Mesenchymal stem cell (in vitro differentiated cells and primary cell): ENCODE measurements at regions not wholly inside any gene's neighbourhood (a gene's known extent, or its start where the extent isn't known, plus 50 kb on each side); places are given as distances from the start of the nearest gene placed in this dataset.

Source experiments
- DNase-seq: peaks from one replicate; pipeline ENCODE4 v3.0.0-alpha.2; 2013
- H2AFZ ChIP-seq: one replicate; pipeline ENCODE4 v1.6.1; 2013; ENCODE audit warnings: low read depth, mild to moderate bottlenecking, control low read depth, inconsistent platforms, low read length, moderate library complexity
- H2AK5ac ChIP-seq: 2 replicates; pipeline ENCODE4 v1.6.1; 2013; ENCODE audit warnings: low read length, moderate library complexity, mild to moderate bottlenecking, inconsistent platforms; ENCODE audit not compliant: severe bottlenecking
- H2BK120ac ChIP-seq: one replicate; pipeline ENCODE4 v1.6.1; 2013; ENCODE audit warnings: low read depth, mild to moderate bottlenecking, inconsistent platforms, low read length, moderate library complexity
- H2BK12ac ChIP-seq, 2 experiments: one replicate each; pipeline ENCODE4 v1.6.1; 2013; ENCODE audit warnings: inconsistent platforms in 2 of 2, low read length in 2 of 2, mild to moderate bottlenecking in 2 of 2, moderate library complexity in 2 of 2, control low read depth in 1 of 2
- H2BK15ac ChIP-seq: one replicate; pipeline ENCODE4 v1.6.1; 2013; ENCODE audit warnings: mild to moderate bottlenecking, low read depth, inconsistent platforms; ENCODE audit not compliant: poor library complexity, severe bottlenecking
- H2BK5ac ChIP-seq: 2 replicates; pipeline ENCODE4 v1.6.1; 2013; ENCODE audit warnings: low read depth, mild to moderate bottlenecking, low read length, control low read depth, inconsistent platforms; ENCODE audit not compliant: poor library complexity, severe bottlenecking
- H3K14ac ChIP-seq, 2 experiments: one replicate each; pipeline ENCODE4 v1.6.1; 2013; ENCODE audit warnings: inconsistent platforms in 2 of 2, low read length in 2 of 2, control low read depth in 1 of 2, mild to moderate bottlenecking in 1 of 2, moderate library complexity in 1 of 2
- H3K18ac ChIP-seq, 2 experiments: one replicate each; pipeline ENCODE4 v1.6.1; 2013; ENCODE audit warnings: inconsistent platforms in 2 of 2, low read length in 2 of 2, control low read depth in 1 of 2, low read depth in 1 of 2, mild to moderate bottlenecking in 1 of 2
- H3K23ac ChIP-seq, 2 experiments: one replicate each; pipeline ENCODE4 v1.6.1; 2013; ENCODE audit warnings: inconsistent platforms in 2 of 2, low read length in 2 of 2, mild to moderate bottlenecking in 2 of 2, moderate library complexity in 2 of 2, control low read depth in 1 of 2
- H3K27ac ChIP-seq: 2 replicates; pipeline ENCODE4 v1.5.1; 2013; ENCODE audit warnings: mild to moderate bottlenecking, moderate library complexity, low read length, control low read depth, inconsistent platforms; ENCODE audit not compliant: poor library complexity, severe bottlenecking
- H3K27me3 ChIP-seq, 2 experiments: 2 replicates each; pipeline versions ENCODE4 v1.6.1 to v1.7.0; 2013; ENCODE audit warnings: low read length in 2 of 2, mild to moderate bottlenecking in 2 of 2, moderate library complexity in 2 of 2, control low read depth in 1 of 2, inconsistent platforms in 1 of 2; ENCODE audit not compliant: control insufficient read depth in 1 of 2, insufficient read depth in 1 of 2
- H3K36me3 ChIP-seq, 2 experiments: 2 replicates each; pipeline versions ENCODE4 v1.6.1 to v1.7.0; 2013; ENCODE audit warnings: low read length in 2 of 2, control low read depth in 1 of 2, inconsistent platforms in 1 of 2, low read depth in 1 of 2, mild to moderate bottlenecking in 1 of 2; ENCODE audit not compliant: insufficient read depth in 2 of 2, control insufficient read depth in 1 of 2
- H3K4ac ChIP-seq, 2 experiments: one replicate each; pipeline ENCODE4 v1.6.1; 2013; ENCODE audit warnings: inconsistent platforms in 2 of 2, low read length in 2 of 2, mild to moderate bottlenecking in 2 of 2, moderate library complexity in 2 of 2, control low read depth in 1 of 2, low read depth in 1 of 2
- H3K4me1 ChIP-seq: 2 replicates; pipeline ENCODE4 v1.6.1; 2013; ENCODE audit warnings: low read depth, low read length, control low read depth; ENCODE audit not compliant: control insufficient read depth, insufficient read depth
- H3K4me2 ChIP-seq: 2 replicates; pipeline ENCODE4 v1.6.1; 2013; ENCODE audit warnings: low read length, mild to moderate bottlenecking, inconsistent platforms; ENCODE audit not compliant: poor library complexity, severe bottlenecking
- H3K4me3 ChIP-seq, 2 experiments: 2 replicates each; pipeline versions ENCODE4 v1.5.1 to v1.7.0; 2013; ENCODE audit warnings: low read length in 2 of 2, mild to moderate bottlenecking in 2 of 2, control low read depth in 1 of 2, low read depth in 1 of 2; ENCODE audit not compliant: insufficient read depth in 1 of 2
- H3K79me1 ChIP-seq: replicated peaks from 2 replicates; pipeline ENCODE4 v1.6.1; 2013; ENCODE audit warnings: mild to moderate bottlenecking, control low read depth, low read length, inconsistent platforms; ENCODE audit not compliant: poor library complexity, severe bottlenecking
- H3K9ac ChIP-seq: 2 replicates; pipeline ENCODE4 v1.7.0; 2013; ENCODE audit warnings: mild to moderate bottlenecking, low read length, moderate library complexity
- H3K9me3 ChIP-seq: 2 replicates; pipeline ENCODE4 v1.7.0; 2013; ENCODE audit warnings: mild to moderate bottlenecking, low read length; ENCODE audit not compliant: control insufficient read depth
- H4K8ac ChIP-seq: one replicate; pipeline ENCODE4 v1.6.1; 2013; ENCODE audit warnings: inconsistent platforms, mild to moderate bottlenecking, low read length, moderate library complexity
- H4K91ac ChIP-seq: one replicate; pipeline ENCODE4 v1.6.1; 2013; ENCODE audit warnings: mild to moderate bottlenecking, low read length, inconsistent platforms
- WGBS: methylation state at CpG from one replicate; pipeline ENCODE4 v1.1.7; 2013; ENCODE audit warnings: mixed read lengths; 5-methylcytosine and 5-hydroxymethylcytosine counted together

DNA sequence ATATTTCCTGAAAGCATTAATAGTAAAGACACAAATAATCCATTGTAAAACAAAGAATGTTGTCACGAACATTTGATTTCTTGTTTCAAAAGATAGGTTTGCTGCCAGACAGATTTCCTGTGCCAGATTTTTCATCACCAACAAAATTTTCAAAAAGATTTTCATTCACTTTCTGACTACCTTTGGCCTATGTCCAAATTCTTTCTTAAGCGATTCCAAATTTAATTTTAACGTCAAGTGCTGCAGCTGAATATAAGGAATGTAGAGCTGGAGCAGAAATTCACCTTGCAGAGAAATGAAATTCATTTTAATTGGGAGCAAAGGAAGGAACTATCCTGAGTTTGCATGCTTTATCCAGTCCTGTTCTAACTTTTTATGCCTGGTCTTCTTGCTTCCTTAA is 277.4 kb downstream of the CCER1 start:
- no peak overlapping the region for H2AFZ ChIP-seq
- no peak overlapping the region for H3K4me2 ChIP-seq
- no peak overlapping the region for H2BK5ac ChIP-seq
- WGBS: 98% methylated on average over 3 of the region's 3 CpGs
- H2BK15ac ChIP-seq: no peak overlapping the region
- no peak overlapping the region for H4K91ac ChIP-seq
- H2BK12ac ChIP-seq: no peak overlapping the region
- no peak overlapping the region for H3K18ac ChIP-seq
- no peak overlapping the region for H3K14ac ChIP-seq
- H3K23ac ChIP-seq: no peak overlapping the region
- H3K9ac ChIP-seq: no peak overlapping the region
- no peaks in the 10 kb centered on the region for H3K79me1 ChIP-seq
- H3K4me1 ChIP-seq: no peaks in the 10 kb centered on the region
- no peak overlapping the region for H4K8ac ChIP-seq
- no peaks in the 10 kb centered on the region for H3K27me3 ChIP-seq
- no peaks in the 10 kb centered on the region for H3K9me3 ChIP-seq
- H3K4ac ChIP-seq: no peak overlapping the region
- no peaks in the 10 kb centered on the region for H3K36me3 ChIP-seq
- H2AK5ac ChIP-seq: no peak overlapping the region
- H2BK120ac ChIP-seq: no peak overlapping the region
- no peak for DNase-seq
- no peak overlapping the region for H3K27ac ChIP-seq
- no peak overlapping the region for H3K4me3 ChIP-seq

DNA sequence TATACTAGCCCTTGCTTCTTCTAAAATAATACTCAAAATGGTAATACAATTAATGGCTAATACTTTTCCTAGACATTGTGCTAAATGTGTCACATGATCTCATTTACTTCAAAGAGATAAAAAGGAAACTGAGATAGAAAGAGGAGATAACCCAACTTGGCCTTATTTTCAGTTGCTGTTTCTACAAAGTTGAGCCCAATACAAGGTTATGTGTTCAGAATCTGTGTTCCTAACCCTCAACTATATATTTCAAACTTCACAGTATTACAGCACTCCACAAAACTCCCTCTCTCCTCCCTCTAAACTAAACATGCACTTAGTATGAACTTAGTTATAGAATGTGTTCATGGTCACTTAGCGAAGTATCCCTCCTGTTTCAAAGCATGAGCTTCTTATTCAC is 277.9 kb downstream of the CCER1 start:
- no peaks in the 10 kb centered on the region for H3K79me1 ChIP-seq
- no peak overlapping the region for H2AK5ac ChIP-seq
- no peak overlapping the region for H3K23ac ChIP-seq
- no peaks in the 10 kb centered on the region for H3K27me3 ChIP-seq
- H3K9ac ChIP-seq: no peak overlapping the region
- no peak overlapping the region for H3K4me2 ChIP-seq
- no peak overlapping the region for H3K4ac ChIP-seq
- H2BK120ac ChIP-seq: no peak overlapping the region
- DNase-seq: no peak
- no peaks in the 10 kb centered on the region for H3K36me3 ChIP-seq
- no peak overlapping the region for H2BK5ac ChIP-seq
- no peak overlapping the region for H3K4me3 ChIP-seq
- no peak overlapping the region for H3K27ac ChIP-seq
- no peak overlapping the region for H4K8ac ChIP-seq
- H4K91ac ChIP-seq: no peak overlapping the region
- no peaks in the 10 kb centered on the region for H3K9me3 ChIP-seq
- no CpG with 5 or more reads among the region's 1 CpG for WGBS
- no peak overlapping the region for H2BK12ac ChIP-seq
- H3K4me1 ChIP-seq: no peaks in the 10 kb centered on the region
- no peak overlapping the region for H2AFZ ChIP-seq
- H2BK15ac ChIP-seq: no peak overlapping the region
- H3K18ac ChIP-seq: no peak overlapping the region
- H3K14ac ChIP-seq: no peak overlapping the region

DNA sequence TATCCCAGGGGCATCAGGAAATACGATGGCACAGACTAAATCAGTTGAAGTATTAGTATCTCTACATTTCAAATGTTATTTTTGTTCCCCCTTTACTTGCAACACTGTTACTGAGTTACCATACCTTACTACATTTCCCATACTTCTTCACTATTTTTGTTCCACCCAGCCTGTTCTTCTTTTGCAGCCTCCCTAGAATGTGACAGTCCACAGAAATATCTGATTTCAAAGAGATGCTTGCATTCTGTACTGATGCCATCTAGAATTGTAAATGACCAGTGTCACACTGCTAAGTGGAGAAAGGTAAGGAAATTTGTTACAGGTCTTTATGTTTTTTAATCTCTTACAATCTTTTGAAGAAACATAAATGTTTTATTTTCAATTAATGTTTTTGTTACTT is 279.9 kb downstream of the CCER1 start:
- Histone ChIP-seq H3K79me1 (no peaks in the 10 kb centered on the region), H2BK15ac (no peak overlapping the region), H3K23ac (no peak overlapping the region), H3K4ac (no peak overlapping the region), H3K27ac (no peak overlapping the region), H2AK5ac (no peak overlapping the region), H2BK12ac (no peak overlapping the region), H3K9me3 (no peaks in the 10 kb centered on the region), H3K18ac (no peak overlapping the region), H2BK5ac (no peak overlapping the region), H3K9ac (no peak overlapping the region), H3K14ac (no peak overlapping the region), H3K36me3 (no peaks in the 10 kb centered on the region), H3K27me3 (no peaks in the 10 kb centered on the region), H3K4me2 (no peak overlapping the region), H4K8ac (no peak overlapping the region), H2BK120ac (no peak overlapping the region), H3K4me1 (no peaks in the 10 kb centered on the region), H3K4me3 (no peak overlapping the region), H2AFZ (no peak overlapping the region), H4K91ac (no peak overlapping the region)
- DNase-seq: no peak
- WGBS: 93% methylated on average over 1 of the region's 1 CpG

- no peak overlapping the region for H3K4me3 ChIP-seq
- no peak overlapping the region for H2AFZ ChIP-seq
- H2BK5ac ChIP-seq: no peak overlapping the region
- no peak overlapping the region for H3K4me2 ChIP-seq
- WGBS: 80% methylated on average over 1 of the region's 1 CpG
- no peaks in the 10 kb centered on the region for H3K27me3 ChIP-seq
- no peak for DNase-seq
- no peak overlapping the region for H3K23ac ChIP-seq
- no peaks in the 10 kb centered on the region for H3K9me3 ChIP-seq
- no peak overlapping the region for H3K9ac ChIP-seq
- H3K4me1 ChIP-seq: no peaks in the 10 kb centered on the region
- H3K36me3 ChIP-seq: no peaks in the 10 kb centered on the region
- no peak overlapping the region for H3K27ac ChIP-seq
- no peak overlapping the region for H3K14ac ChIP-seq
- no peak overlapping the region for H2BK120ac ChIP-seq
- H3K4ac ChIP-seq: no peak overlapping the region
- H3K18ac ChIP-seq: no peak overlapping the region
- H2BK12ac ChIP-seq: no peak overlapping the region
- no peak overlapping the region for H4K91ac ChIP-seq
- no peaks in the 10 kb centered on the region for H3K79me1 ChIP-seq
- no peak overlapping the region for H4K8ac ChIP-seq
- no peak overlapping the region for H2BK15ac ChIP-seq
- no peak overlapping the region for H2AK5ac ChIP-seq
Observed at GRCh38 chr12:90672081-90672480, 282.9 kb downstream of the CCER1 start.
